ENCODE measurements at regions not wholly inside any gene's neighbourhood (a gene's known extent, or its start where the extent isn't known, plus 50 kb on each side); places are given as distances from the start of the nearest gene placed in this dataset.

GRCh38 chr6:71385111-71385822 is 96.7 kb downstream of the OGFRL1 start:
- TF ChIP-seq, protein P1, sequence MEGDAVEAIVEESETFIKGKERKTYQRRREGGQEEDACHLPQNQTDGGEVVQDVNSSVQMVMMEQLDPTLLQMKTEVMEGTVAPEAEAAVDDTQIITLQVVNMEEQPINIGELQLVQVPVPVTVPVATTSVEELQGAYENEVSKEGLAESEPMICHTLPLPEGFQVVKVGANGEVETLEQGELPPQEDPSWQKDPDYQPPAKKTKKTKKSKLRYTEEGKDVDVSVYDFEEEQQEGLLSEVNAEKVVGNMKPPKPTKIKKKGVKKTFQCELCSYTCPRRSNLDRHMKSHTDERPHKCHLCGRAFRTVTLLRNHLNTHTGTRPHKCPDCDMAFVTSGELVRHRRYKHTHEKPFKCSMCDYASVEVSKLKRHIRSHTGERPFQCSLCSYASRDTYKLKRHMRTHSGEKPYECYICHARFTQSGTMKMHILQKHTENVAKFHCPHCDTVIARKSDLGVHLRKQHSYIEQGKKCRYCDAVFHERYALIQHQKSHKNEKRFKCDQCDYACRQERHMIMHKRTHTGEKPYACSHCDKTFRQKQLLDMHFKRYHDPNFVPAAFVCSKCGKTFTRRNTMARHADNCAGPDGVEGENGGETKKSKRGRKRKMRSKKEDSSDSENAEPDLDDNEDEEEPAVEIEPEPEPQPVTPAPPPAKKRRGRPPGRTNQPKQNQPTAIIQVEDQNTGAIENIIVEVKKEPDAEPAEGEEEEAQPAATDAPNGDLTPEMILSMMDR (IDR thresholded peaks at IDR 0.05) = no peak
- TF ChIP-seq POLR2A (IDR thresholded peaks at IDR 0.05) (no peak), POLR2AphosphoS5 (IDR thresholded peaks at IDR 0.05) (no peak)

Data from prostate gland (tissue), 2 donors.